Glomerular endothelial cell (primary cell): ENCODE measurements at regions not wholly inside any gene's neighbourhood (a gene's known extent, or its start where the extent isn't known, plus 50 kb on each side); places are given as distances from the start of the nearest gene placed in this dataset.

Experiments used
- DNase-seq: peaks from one replicate; pipeline ENCODE4 v3.0.0-alpha.2; 2011; ENCODE audit warnings: low read depth, low spot score; ENCODE audit errors: extremely low read depth

- peak; percentile 37 for DNase-seq
These were observed 663.7 kb downstream of the PTPRC start for GRCh38 chr1:199302554-199302953.

DNA sequence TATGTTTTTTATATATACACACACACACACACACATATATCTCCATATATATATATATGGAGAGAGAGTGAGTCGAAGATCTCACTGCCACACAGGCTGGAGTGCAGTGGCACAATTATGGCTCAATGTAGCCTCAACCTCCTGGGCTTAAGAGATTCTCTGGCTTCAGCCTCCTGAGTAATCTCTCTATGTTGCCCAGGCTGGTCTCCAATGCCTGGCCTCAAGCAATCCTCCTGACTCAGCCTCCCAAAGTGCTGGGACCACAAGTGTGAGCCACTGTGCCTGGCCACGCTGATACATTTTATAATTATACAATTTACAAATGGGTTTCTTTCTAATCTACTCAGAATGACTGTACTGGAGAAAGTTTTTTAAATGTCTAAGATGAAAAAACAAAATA, 664.2 kb downstream of the PTPRC start:
- no peak for DNase-seq

GRCh38 chr1:199305053-199305452, 666.2 kb downstream of the PTPRC start:
- no peak for DNase-seq

- DNase-seq: no peak
These were observed 668.8 kb downstream of the PTPRC start for GRCh38 chr1:199307496-199308264.

GRCh38 chr1:199308349-199308846, 669.6 kb downstream of the PTPRC start:
- DNase-seq: no peak

DNA sequence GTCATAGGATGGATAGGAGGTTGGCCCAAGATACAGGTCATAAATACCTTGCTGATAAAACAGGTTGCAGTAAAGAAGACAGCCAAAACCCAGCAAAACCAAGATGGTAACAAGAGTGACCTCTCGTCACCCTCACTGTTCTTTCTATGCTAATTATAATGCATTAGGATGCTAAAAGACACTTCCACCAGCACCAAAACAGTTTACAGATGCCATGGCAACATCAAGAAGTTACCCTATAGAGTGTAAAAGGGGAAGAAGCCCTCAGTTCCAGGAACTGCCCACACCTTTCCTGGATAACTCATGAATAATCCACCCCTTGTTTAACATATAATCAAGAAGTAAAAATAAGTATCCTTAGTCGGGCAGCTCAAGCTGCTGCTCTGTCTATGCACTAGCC, 671.9 kb downstream of the PTPRC start:
- DNase-seq: no peak

- no peak for DNase-seq
These were observed 672.8 kb downstream of the PTPRC start for GRCh38 chr1:199311478-199312262.

- DNase-seq: no peak
These were observed 673.8 kb downstream of the PTPRC start for GRCh38 chr1:199312626-199313025.

DNA sequence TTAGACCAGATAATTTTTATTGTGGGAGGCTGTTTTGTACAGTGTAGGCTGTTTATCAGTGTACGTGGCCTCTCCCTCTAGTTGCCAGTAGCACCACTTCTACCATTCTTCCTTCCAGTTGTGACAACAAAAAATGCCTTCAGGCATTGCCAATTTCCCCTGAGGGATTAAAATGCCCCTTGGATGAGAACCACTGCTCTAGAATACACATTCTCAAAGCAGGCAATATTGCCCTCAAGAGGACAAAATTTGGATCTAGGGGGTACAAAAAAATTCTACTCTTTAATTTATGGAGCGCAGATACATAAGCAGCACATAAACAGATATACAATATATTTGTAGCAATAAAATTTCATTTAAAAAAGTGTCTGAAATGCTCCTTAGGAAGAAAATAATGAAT, 674.6 kb downstream of the PTPRC start:
- no peak for DNase-seq

- no peak for DNase-seq
These were observed 680.5 kb downstream of the PTPRC start for GRCh38 chr1:199319341-199319740.

- no peak for DNase-seq
These were observed 683.4 kb downstream of the PTPRC start for GRCh38 chr1:199322278-199322677.

GRCh38 chr1:199333180-199333579, 694.3 kb upstream of the NR5A2 start:
- DNase-seq: no peak

DNA sequence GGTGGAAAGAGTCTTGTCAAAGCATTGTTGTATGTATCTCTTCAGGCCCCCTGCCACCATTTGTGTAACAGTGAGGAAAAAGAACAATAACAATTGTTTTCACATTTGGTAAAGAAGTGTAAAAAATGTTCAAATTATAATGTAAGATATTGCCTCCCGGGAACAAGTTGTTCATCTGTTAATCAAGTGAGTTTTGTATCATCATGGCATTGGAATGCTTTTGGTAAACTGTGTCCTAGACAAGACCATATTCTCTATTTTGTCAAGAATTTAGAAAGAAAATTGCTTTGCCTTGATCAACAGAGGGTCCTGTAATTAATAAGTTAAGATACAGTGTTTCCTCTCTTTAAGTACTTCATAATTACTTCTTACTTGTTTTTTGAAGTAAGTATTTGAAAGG, 692.0 kb upstream of the NR5A2 start:
- DNase-seq: no peak

DNA sequence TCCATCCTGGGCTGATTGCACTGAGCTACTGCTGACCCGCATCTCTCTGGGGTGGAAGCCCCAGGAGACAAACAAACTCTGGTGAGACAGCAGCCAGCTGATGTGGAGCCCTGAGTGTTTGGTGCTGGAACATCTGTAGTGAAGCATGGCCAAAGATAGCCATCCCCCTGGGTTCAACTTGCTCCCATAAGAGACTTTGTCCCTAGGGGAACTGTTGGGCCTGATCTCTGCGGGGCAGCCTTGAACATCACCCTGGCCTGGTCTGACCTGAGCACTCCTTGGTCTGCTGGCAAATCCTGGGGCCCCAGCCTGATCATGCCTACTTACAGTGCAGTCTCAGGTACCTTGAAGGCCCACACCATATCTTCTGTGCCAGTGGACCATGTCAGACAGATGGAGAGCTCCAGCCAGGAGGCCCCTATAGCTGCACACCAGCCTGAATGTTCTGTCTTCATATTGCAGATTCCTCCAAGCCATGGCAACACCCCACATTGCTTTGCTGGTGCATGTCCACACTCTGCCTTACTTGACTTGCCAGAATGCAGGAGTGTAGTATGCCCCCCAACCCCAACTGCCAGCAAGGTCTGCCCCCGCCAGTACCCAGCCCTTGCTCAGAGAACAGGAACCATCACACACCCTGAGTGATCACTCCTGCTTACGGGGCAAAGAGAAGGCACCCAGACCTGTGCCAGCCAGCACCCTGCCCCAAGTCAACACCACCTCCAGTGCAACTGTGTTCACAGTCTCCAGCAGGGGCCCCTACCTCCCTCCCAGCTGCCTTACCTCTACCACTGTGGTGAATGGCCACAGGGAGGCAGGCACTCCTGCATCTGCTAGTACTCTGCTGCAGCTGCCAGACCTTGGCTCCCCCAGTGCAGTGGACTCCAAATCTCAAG, 690.5 kb upstream of the NR5A2 start:
- DNase-seq: no peak

DNA sequence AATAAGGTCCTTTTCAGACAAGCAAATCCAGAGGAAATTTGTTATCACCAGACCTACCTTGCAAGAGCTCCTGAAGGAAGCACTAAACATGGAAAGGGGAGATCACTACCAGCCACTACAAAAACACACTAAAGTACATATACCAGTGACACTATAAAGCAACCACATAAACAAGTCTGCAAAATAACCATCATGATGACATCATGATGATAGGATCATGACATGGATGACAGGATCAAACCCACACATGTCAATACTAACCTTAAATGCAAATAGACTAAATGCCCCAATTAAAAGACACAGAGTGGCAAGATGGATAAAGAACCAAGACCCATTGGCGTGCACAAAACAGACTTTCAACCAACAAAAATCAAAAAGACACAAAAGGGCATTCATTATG, 688.8 kb upstream of the NR5A2 start:
- no peak for DNase-seq

GRCh38 chr1:199352351-199352750, 675.2 kb upstream of the NR5A2 start:
- no peak for DNase-seq

GRCh38 chr1:199353906-199354305, 673.6 kb upstream of the NR5A2 start:
- DNase-seq: no peak

- DNase-seq: no peak
These were observed 670.9 kb upstream of the NR5A2 start for GRCh38 chr1:199356561-199356960.

DNA sequence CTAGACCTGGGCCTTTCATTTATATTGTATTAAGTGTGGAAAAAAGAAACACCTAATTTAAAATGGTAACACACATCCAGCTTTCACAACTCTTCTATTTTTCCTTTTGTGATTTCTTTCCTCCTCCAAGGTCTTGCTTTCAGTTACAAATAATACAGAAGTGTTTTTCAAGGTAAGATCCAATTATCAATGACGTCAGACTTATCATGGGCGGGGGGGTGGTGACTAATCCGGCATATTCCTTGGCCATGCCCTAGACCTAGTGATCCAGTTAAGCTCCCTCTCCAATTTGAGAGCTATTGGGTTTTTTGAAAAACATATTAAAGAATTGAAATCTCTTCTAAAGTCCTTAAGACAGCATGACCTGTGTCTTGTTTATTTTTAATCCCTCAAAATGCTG, 669.9 kb upstream of the NR5A2 start:
- DNase-seq: no peak

- no peak for DNase-seq
These were observed 664.5 kb upstream of the NR5A2 start for GRCh38 chr1:199362996-199363395.

DNA sequence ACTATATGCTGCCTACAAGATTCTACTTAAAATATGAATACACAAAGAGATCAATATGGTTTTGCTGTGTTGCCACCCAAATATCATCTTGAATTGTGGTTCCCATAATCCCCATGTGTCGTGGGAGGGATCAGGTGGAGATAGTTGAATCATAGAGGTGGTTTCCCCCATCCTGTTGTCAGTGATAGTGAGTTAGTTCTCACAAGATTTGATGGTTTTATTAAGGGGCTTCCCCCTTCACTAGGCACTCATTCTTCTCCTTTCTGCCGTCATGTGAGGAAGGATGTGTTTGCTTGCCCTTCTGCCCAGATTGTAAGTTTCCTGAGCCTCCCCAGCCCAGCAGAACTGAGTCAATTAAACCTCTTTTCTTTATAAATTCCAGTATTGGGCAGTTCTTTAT, 654.4 kb upstream of the NR5A2 start:
- DNase-seq: no peak
